NCI-H146 (cell line): ENCODE measurements at regions not wholly inside any gene's neighbourhood (a gene's known extent, or its start where the extent isn't known, plus 50 kb on each side); places are given as distances from the start of the nearest gene placed in this dataset.
"Not testable (repeated sequence)": the region's sequence is repeated elsewhere in the genome, so short reads cannot be mapped to it uniquely, and the experiment has no call there.

Experiments used
- DNase-seq: peaks from one replicate; lab custom pipeline; 2025; lab: John Stamatoyannopoulos, UW

DNA sequence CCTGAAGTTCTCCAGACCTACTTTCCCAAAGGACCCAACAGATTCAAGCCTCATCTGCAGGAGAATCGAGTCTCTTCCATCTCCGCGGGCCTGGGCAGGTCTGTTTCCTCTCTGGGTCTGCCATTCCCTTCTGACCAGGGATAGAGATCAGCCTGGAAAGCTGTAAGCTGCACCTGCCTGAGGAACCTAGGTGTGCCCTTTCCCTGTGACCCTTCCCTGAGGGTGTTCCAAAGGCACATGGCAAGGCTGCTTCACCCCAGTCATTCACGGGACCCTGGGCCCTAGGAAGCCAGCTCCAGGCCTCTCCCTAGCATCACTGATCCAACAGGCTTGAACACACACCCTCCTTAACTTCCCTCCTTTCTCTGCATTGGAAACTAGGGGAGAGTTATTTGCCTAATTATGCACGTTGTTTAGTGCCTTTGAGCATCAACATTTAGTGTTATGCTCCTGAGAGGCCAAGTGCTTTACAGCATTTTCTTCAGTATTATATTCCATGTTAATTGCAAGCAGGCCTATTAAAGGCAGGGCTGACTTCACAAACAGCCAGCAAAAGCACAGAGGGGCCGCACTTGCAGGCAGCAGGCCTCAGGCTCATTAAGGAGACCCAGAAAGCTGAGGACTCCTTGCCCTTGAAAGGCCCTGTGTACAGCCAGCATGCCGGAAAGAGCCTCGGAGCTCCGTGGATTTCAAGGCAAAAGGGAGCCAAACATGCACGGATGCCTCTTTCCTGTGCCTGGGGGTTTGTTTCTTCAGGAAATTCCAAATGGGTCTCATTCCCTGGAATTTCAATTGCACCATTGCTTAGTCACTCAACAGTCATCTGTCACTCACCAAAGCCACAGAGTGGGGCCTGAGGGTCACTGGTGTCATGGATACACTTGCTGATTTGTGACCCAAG, 91.0 kb upstream of the FAM20C start:
- DNase-seq, result no peak

DNA sequence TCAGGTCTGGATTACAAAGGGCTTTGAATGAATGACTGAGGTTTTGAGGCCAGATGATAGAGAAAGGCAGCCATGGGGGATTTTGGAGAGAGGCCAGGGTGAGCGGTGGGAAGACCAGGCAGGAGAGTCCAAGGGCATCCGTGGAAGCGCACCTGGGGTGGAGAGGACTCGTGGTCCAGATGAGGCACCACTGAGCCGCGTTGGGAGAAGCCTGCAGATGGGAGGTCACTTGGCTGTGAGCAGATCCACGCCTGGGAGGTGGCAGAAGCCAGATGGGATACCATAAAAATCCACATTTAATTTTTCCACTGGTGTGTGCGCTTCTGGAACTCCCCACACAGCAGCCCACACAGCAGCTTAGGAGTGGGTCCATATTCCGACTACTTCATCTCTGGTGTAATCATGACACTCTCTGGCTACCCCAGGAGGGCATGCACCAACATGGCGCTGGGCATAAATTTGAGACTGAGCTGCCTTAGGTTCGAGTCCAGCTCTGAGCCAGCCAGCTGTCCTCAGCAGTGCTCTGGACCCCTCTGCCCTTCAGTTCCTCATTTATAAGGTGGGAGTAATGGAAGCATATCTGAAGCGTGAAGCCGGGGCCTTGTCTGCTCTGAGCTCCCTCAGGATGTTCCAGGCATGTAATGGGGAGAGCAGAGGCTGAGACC, 90.2 kb upstream of the FAM20C start:
- no peak for DNase-seq

GRCh38 chr7:102721-103120, 89.7 kb upstream of the FAM20C start:
- DNase-seq, result no peak

DNA sequence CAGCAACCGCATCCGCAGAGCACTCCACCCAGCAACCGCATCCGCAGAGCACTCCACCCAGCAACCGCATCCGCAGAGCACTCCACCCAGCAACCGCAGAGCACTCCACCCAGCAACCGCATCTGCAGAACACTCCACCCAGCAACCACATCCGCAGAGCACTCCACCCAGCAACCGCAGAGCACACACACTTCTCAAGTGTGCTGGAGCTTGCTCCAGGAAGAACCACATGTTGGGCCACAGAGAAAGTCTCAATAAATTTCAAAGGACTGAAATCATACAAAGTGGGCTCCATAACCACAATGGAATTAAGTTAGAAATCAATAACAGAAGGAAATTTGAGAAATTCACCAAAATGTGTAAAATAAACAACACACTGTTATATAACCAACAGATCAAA, 88.4 kb upstream of the FAM20C start:
- not testable (repeated sequence) for DNase-seq

GRCh38 chr7:105002-105401, 87.4 kb upstream of the FAM20C start:
- no peak for DNase-seq

DNA sequence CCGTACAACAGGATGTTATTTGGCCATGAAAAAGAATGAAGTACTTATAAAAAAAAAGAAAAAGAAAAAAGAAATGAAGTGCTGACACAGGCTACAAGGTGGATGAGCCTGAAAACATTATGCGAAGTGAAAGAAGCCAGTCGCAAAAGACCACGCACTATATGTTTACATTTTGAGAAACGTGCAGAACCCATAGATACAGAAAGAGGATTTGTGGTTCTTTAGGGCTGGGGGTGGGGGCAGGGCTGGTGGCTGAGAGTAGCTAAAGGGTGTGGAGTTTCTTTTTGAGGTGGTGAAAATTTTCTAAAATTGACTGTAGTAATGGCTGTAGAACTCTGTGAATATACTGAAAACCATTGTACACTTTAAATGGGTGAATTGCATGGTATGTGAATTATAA, 86.0 kb upstream of the FAM20C start:
- no peak for DNase-seq

GRCh38 chr7:107233-107632, 85.1 kb upstream of the FAM20C start:
- no peak for DNase-seq

DNA sequence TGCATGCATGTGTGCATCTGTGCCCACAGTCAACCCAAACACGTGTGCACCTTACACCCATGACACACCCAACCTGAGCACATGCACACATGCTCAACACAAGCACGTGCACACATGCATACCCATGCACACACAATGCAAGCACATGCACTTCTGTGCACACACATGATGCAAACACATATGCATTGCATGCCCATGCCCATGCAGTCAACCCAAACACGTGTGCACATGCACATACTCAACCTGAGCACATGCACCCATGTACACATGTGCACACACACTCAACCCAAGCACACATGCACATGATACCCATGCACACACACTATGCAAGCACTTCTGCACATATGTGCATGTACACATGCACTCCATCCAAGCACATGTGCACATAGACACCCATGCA, 84.5 kb upstream of the FAM20C start:
- no peak for DNase-seq

DNA sequence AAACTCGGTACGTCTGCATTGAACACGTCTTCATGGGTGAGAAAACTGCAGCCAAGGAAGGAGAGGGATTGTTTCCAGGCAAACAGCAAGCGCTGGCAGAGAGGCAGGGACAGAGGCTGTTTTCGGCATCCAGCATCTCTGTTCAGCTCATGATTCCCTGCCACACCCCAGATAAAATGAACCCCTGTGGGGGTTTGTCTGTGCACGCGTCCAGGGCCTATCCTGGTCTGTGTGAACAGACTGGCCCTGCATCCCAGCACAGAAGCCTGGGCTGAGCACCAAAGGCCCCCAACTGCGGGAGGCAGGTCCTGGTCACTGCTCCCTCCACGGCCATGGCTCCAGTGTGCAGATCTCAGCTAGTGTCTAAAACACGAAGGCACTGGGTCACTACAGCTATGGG, 83.3 kb upstream of the FAM20C start:
- no peak for DNase-seq

- DNase-seq, result no peak
These were observed 82.3 kb upstream of the FAM20C start for GRCh38 chr7:109898-110556.

- no peak for DNase-seq
These were observed 81.7 kb upstream of the FAM20C start for GRCh38 chr7:110557-111232.

- DNase-seq, result no peak
These were observed 80.8 kb upstream of the FAM20C start for GRCh38 chr7:111591-111990.

GRCh38 chr7:112881-113280, 79.5 kb upstream of the FAM20C start:
- DNase-seq, result no peak

DNA sequence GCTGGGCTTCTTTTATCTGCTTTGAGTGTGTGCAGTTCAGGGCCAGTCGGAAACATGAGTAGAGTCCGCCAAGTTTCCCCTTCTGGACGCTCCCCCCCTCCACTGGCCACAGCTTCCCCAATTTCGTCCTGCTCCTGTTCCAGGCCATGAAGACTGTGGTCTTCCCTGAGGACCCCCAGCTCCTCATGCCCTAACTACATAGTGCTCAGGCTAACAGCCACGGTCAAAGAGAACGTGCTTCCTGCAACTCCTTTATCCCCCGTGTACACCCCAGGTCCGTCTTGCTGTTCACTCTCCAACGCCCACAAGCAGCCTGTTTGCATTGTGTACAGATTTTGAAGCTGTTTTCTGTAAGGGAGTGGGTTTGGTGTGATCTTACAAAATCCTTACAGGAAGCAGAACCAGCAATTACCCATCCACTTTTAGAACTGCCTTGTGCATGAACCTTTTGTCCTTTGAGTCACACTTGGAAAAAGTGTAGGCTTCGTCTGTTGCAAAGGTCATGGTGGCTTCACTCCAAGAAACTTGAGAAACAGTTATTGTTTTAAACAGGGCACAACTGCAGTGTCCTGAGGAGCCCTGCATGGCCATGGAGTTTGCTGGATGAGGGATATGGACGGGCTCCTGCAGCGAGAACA, 77.0 kb upstream of the FAM20C start:
- no peak for DNase-seq

GRCh38 chr7:116188-116981, 76.0 kb upstream of the FAM20C start:
- DNase-seq, result no peak

DNA sequence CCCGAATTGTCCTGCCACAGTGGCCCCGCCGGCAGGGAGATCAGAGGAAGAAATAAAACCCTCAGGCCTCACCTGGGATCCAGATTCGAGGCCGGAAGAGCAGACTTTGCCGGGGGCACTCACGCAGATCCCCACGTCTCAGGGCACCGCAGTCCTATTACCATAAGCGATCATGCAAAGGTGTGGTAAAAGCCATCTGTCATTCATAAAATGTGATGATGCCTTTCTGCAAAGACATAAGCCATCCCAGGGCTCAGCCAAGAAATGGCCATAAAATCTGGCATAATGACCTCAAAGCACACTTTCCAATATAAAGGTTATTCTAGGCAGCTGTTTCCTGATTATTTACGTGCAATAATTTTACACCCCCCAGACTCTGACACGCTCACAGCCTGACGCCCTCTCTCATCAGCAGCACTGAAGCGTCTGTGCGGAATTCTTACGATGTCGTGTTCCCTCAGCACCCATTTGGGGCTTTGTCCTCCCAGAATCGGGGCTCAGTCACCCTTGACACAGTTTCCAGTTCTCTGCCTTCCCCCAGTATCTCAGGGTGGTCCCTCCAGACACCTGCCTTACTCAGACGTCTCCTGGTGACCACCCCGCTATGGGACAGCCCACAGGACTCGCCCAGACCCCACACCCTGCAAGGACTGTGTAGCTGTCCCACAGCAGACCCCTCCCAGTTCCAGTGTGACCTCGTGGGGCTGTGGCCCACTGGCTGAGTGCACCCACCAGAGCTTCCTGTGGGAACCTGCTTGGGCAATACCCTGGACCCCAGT, 74.3 kb upstream of the FAM20C start:
- DNase-seq, result no peak

GRCh38 chr7:118615-119391, 73.6 kb upstream of the FAM20C start:
- no peak for DNase-seq

DNA sequence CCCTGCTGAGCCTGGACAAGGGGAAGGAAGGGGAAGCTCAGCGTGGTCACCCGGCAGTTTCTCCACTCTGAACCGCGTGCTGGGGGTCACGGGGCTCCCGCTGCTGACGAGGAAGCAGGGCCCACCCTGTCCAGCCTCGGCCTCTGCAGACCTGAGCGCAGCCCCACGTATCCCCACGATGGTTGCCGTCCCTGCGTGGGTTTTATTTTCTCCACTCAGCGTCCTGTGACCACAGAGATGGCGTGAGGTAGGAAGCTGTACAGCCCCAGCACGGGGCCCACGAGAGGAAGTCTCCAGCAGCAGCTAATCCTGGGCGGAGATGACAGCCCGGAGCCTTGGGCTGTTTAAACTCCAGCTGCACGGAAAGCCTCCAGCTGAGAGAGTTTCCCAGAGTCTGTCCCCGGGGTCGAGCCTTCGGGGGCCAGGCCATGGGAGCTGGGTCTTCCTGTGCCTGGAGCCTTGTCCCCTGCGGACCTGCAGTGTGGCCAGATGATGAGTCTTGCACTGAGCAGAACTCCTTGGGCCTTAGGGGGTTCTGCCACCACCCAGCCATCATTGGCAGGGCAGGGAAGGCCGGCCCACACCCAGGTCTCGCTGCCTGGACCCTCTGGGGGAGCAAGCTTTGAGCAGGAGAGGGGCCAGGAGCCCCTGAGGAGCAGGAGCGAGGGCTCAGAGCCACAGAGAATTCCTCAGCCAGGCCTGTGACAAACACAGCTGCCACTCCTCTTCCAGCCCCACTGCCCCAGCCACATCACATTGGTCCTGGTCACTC, 72.8 kb upstream of the FAM20C start:
- no peak for DNase-seq
